Spleen (tissue), 11 donors: ENCODE measurements at regions not wholly inside any gene's neighbourhood (a gene's known extent, or its start where the extent isn't known, plus 50 kb on each side); places are given as distances from the start of the nearest gene placed in this dataset.

Experiments used
- DNase-seq: peaks from one replicate; pipeline ENCODE4 v3.0.0-alpha.2; 2020
- H3K27ac ChIP-seq, 8 donors: fragments of 200-600 bp; sonication (generic) in 7 of 8; 1 replicate in 4 of 8; 2 replicates in 4 of 8; pipeline versions ENCODE4 v1.5.0 to v1.8.0; 2016 to 2021; ENCODE audit warnings: inconsistent platforms in 4 of 8, mild to moderate bottlenecking in 4 of 8, moderate library complexity in 1 of 8
- H3K27me3 ChIP-seq, 7 donors: fragments of 200-600 bp; sonication (generic) in 6 of 7; replicated peaks in 1 of 7; 1 replicate in 4 of 7; 2 replicates in 3 of 7; pipeline versions ENCODE4 v1.5.0 to v1.8.0; 2016 to 2021; ENCODE audit warnings: inconsistent platforms in 3 of 7, mild to moderate bottlenecking in 1 of 7
- H3K36me3 ChIP-seq, 6 donors: fragments of 200-600 bp; sonication (generic) in 5 of 6; 1 replicate in 4 of 6; 2 replicates in 2 of 6; pipeline versions ENCODE4 v1.5.0 to v1.8.0; 2016 to 2021; ENCODE audit warnings: inconsistent platforms in 2 of 6
- H3K4me1 ChIP-seq, 6 donors: fragments of 200-600 bp; sonication (generic) in 5 of 6; 1 replicate in 3 of 6; 2 replicates in 3 of 6; pipeline versions ENCODE4 v1.5.0 to v1.8.0; 2016 to 2021; ENCODE audit warnings: inconsistent platforms in 3 of 6
- H3K4me3 ChIP-seq, 8 donors: fragments of 200-600 bp; sonication (generic) in 7 of 8; 1 replicate in 4 of 8; 2 replicates in 4 of 8; pipeline versions ENCODE4 v1.5.0 to v1.8.0; 2016 to 2021; ENCODE audit warnings: inconsistent platforms in 4 of 8, mild to moderate bottlenecking in 4 of 8, moderate library complexity in 2 of 8
- H3K9me3 ChIP-seq, 8 donors: fragments of 200-600 bp; sonication (generic) in 7 of 8; 1 replicate in 4 of 8; 2 replicates in 4 of 8; pipeline versions ENCODE4 v1.5.0 to v1.8.0; 2016 to 2021; ENCODE audit warnings: inconsistent platforms in 4 of 8
- POLR2A ChIP-seq, 3 donors: fragments of 450-650 bp; IDR thresholded peaks; one replicate each; pipeline ENCODE4 v1.5.1; 2017; ENCODE audit warnings: antibody characterized with exemption in 3 of 3, mild to moderate bottlenecking in 1 of 3
- POLR2AphosphoS5 ChIP-seq, 3 donors: sonication (generic); formaldehyde crosslinking; IDR thresholded peaks; one replicate each; pipeline ENCODE4 v1.5.1; 2017; ENCODE audit warnings: antibody characterized with exemption in 3 of 3
- WGBS, 5 donors: extraction: QIAGEN DNeasy Blood & Tissue Kit in 3 of 5; methylation state at CpG; one replicate each; pipeline versions ENCODE4 v1.1.5 to v1.1.7; 2013 to 2018; 5-methylcytosine and 5-hydroxymethylcytosine counted together
- intact Hi-C: fragments of 100-400 bp; cut with DNase I; formaldehyde crosslinking; loops from one replicate; pipeline ENCODE4 v1.15.0; 2023; ENCODE audit warnings: low total_unique reads
- TF ChIP-seq, protein P1 (sequence below), 11 experiments: fragments of 200-600 bp in 7 of 11; fragments of 450-650 bp in 4 of 11; sonication (generic) in 4 of 11; IDR thresholded peaks in 8 of 11; conservative IDR thresholded peaks in 3 of 11; 1 replicate in 7 of 11; 2 replicates in 4 of 11; pipeline versions ENCODE4 v1.4.0 to v1.8.0; 2016 to 2021; ENCODE audit warnings: antibody characterized with exemption in 11 of 11, inconsistent platforms in 4 of 11, mild to moderate bottlenecking in 1 of 11
- donor health status: healthy with polysubstance abuse.
- donor health status: DM: no; HTN: no; CAD: no; lungs with moderate emphysema.
- donor health status: DM: no; HTN: no; CAD: no.
- donor health status: Bipolar disorder and iron deficiency.
- donor health status: healthy.
- donor health status: DM: no; HTN: no; CAD: no.
- donor health status: DM: yes; HTN: yes; CAD: no.

- no peaks in the 10 kb centered on the region for H3K9me3 ChIP-seq
- 52 to 62% (median 59%) methylated on average over 2 of the region's 2 CpGs for WGBS, 5 donors
- TF ChIP-seq POLR2AphosphoS5 (IDR thresholded peaks at IDR 0.05) (no peak), POLR2A (IDR thresholded peaks at IDR 0.05) (no peak)
- TF ChIP-seq, protein P1, sequence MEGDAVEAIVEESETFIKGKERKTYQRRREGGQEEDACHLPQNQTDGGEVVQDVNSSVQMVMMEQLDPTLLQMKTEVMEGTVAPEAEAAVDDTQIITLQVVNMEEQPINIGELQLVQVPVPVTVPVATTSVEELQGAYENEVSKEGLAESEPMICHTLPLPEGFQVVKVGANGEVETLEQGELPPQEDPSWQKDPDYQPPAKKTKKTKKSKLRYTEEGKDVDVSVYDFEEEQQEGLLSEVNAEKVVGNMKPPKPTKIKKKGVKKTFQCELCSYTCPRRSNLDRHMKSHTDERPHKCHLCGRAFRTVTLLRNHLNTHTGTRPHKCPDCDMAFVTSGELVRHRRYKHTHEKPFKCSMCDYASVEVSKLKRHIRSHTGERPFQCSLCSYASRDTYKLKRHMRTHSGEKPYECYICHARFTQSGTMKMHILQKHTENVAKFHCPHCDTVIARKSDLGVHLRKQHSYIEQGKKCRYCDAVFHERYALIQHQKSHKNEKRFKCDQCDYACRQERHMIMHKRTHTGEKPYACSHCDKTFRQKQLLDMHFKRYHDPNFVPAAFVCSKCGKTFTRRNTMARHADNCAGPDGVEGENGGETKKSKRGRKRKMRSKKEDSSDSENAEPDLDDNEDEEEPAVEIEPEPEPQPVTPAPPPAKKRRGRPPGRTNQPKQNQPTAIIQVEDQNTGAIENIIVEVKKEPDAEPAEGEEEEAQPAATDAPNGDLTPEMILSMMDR (IDR thresholded peaks at IDR 0.05 in 8 of 11, conservative IDR thresholded peaks at IDR 0.05 in 3 of 11): no peak
Measured at GRCh38 chr5:74017112-74017511, 391.1 kb downstream of the ARHGEF28 start.

DNA sequence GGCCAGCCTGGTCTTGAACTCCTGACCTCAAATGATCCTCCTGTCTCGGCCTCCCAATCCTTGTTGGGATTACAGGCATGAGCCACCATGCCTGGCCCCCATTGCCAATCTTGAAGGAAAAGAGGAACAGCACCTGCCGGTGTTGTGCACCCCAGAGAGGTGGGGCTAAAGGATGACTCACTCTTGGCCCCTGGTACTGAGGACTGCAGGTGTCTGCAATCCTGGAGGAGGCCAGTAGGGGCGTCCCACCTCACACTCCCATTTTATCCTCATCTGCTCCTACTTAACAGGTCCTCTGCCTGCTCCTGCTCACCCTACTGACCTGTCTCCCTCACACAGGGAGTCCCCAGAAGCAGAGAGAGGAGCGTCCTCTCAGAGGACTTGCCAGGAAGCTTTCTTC, 390.4 kb downstream of the ARHGEF28 start:
- no peaks in the 10 kb centered on the region for H3K27me3 ChIP-seq
- H3K4me1 ChIP-seq: no peaks in the 10 kb centered on the region
- 65 to 77% (median 71%) methylated on average over 4 of the region's 4 CpGs for WGBS, 5 donors
- no peak overlapping the region for H3K4me3 ChIP-seq
- no peaks in the 10 kb centered on the region for H3K9me3 ChIP-seq
- DNase-seq: no peak
- intact Hi-C loops: no loop called here
- H3K27ac ChIP-seq: no peak overlapping the region
- TF ChIP-seq POLR2A (IDR thresholded peaks at IDR 0.05): no peak
- TF ChIP-seq, protein P1 (IDR thresholded peaks at IDR 0.05 in 8 of 11, conservative IDR thresholded peaks at IDR 0.05 in 3 of 11): no peak
- no peak for TF ChIP-seq POLR2AphosphoS5 (IDR thresholded peaks at IDR 0.05)
- H3K36me3 ChIP-seq: no peaks in the 10 kb centered on the region

More at GRCh38 chr5:74017112-74017511, 391.1 kb downstream of the ARHGEF28 start:
- no peak for DNase-seq
- Histone ChIP-seq H3K4me3 (no peak overlapping the region), H3K4me1 (no peaks in the 10 kb centered on the region), H3K27ac (no peak overlapping the region), H3K27me3 (no peaks in the 10 kb centered on the region), H3K36me3 (no peaks in the 10 kb centered on the region)
- intact Hi-C loops: no loop called here

DNA sequence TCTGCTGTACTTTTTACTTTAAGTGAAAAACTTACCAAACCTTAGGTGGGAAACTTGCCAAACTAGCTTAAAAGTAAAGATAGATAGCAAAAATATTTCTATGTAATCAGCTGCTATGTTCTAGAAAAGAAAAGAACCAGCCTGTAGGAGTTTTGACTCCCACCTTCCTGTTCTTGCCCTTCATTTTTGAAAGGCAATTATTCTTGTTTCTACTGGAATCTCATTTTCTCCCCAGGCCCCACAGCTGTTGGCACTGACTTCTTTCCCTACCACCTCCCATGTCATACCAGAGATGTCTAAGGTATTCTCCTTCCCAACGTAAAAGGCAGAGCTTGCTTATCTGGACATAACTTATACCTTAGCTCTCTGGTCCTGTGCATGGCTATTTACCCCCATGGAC, 389.7 kb downstream of the ARHGEF28 start:
- no peak for DNase-seq
- H3K9me3 ChIP-seq: no peaks in the 10 kb centered on the region
- no peak overlapping the region for H3K27ac ChIP-seq
- H3K4me1 ChIP-seq: no peaks in the 10 kb centered on the region
- intact Hi-C loops: no loop called here
- TF ChIP-seq POLR2A (IDR thresholded peaks at IDR 0.05) (no peak), POLR2AphosphoS5 (IDR thresholded peaks at IDR 0.05) (no peak)
- TF ChIP-seq, protein P1 (IDR thresholded peaks at IDR 0.05 in 8 of 11, conservative IDR thresholded peaks at IDR 0.05 in 3 of 11): no peak
- no peaks in the 10 kb centered on the region for H3K36me3 ChIP-seq
- H3K4me3 ChIP-seq: no peak overlapping the region
- 83 to 91% (median 88%) methylated on average over 1 of the region's 1 CpG for WGBS, 5 donors
- H3K27me3 ChIP-seq: no peaks in the 10 kb centered on the region

- no peak overlapping the region for H3K4me3 ChIP-seq
- intact Hi-C loops: no loop called here
- TF ChIP-seq, protein P1 (IDR thresholded peaks at IDR 0.05 in 8 of 11, conservative IDR thresholded peaks at IDR 0.05 in 3 of 11): no peak
- no peak for TF ChIP-seq POLR2AphosphoS5 (IDR thresholded peaks at IDR 0.05)
- no peak for TF ChIP-seq POLR2A (IDR thresholded peaks at IDR 0.05)
- WGBS, 5 donors: 58 to 66% (median 63%) methylated on average over 2 of the region's 2 CpGs
- no peaks in the 10 kb centered on the region for H3K4me1 ChIP-seq
- H3K36me3 ChIP-seq: no peaks in the 10 kb centered on the region
- H3K27me3 ChIP-seq: no peaks in the 10 kb centered on the region
- H3K9me3 ChIP-seq: no peaks in the 10 kb centered on the region
- H3K27ac ChIP-seq: no peak overlapping the region
- DNase-seq: no peak
Measured at GRCh38 chr5:74013222-74013621, 387.2 kb downstream of the ARHGEF28 start.
